ENCODE measurements at regions not wholly inside any gene's neighbourhood (a gene's known extent, or its start where the extent isn't known, plus 50 kb on each side); places are given as distances from the start of the nearest gene placed in this dataset.

DNA sequence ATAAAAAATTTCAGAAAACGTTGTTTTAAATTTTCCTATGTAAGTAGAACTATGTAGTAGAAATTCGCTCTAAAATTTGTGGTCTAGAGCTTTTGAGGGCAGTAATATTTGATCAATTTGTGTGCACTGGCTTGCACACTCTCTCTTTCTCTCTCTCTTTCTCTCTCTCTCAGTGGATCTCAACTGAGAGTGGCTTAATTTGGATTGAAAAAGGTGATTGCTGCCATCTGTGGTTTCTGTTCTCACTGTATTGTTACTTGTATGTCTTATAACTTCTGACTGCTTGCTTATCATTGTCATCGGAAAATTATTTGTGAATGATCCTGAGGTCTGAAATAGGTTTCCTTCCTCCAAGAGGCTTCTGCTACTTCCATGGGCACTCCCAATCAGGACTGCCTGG, 368.2 kb downstream of the KCTD16 start:
- no peak for TF ChIP-seq CTCF (IDR thresholded peaks at IDR 0.05)
- TF ChIP-seq POLR2A (IDR thresholded peaks at IDR 0.05): no peak

All from heart left ventricle (tissue), 13 donors.